GM19035 (cell line): ENCODE measurements at regions not wholly inside any gene's neighbourhood (a gene's known extent, or its start where the extent isn't known, plus 50 kb on each side); places are given as distances from the start of the nearest gene placed in this dataset.
"Not testable (repeated sequence)": the region's sequence is repeated elsewhere in the genome, so short reads cannot be mapped to it uniquely, and the experiment has no call there.

Experiments
- ATAC-seq: cut with Tn5 transposase; IDR thresholded peaks from one replicate; pipeline ENCODE4 v1.9.1; 2021; ENCODE audit not compliant: unreplicated experiment

GRCh38 chr11:97615546-97615945 lies 1225.7 kb downstream of the JRKL start:
- ATAC-seq: no peak

- ATAC-seq: no peak
Measured at GRCh38 chr11:97617031-97617430, 1227.2 kb downstream of the JRKL start.

GRCh38 chr11:97620007-97620406 lies 1230.2 kb downstream of the JRKL start:
- ATAC-seq: no peak

- ATAC-seq: no peak
Measured at GRCh38 chr11:97621282-97621681, 1231.5 kb downstream of the JRKL start.

- ATAC-seq: no peak
Measured at GRCh38 chr11:97622795-97623194, 1233.0 kb downstream of the JRKL start.

GRCh38 chr11:97636741-97637140 lies 1246.9 kb downstream of the JRKL start:
- ATAC-seq: not testable (repeated sequence)

- ATAC-seq: no peak
Measured at GRCh38 chr11:97637701-97638100, 1247.9 kb downstream of the JRKL start.

- ATAC-seq: no peak
Measured at GRCh38 chr11:97638641-97639224, 1248.9 kb downstream of the JRKL start.

- ATAC-seq: no peak
Measured at GRCh38 chr11:97641988-97642387, 1252.2 kb downstream of the JRKL start.

GRCh38 chr11:97645736-97646135 lies 1255.9 kb downstream of the JRKL start:
- no peak for ATAC-seq

- no peak for ATAC-seq
Measured at GRCh38 chr11:97656356-97656755, 1266.5 kb downstream of the JRKL start.

GRCh38 chr11:97657852-97658251 lies 1268.0 kb downstream of the JRKL start:
- no peak for ATAC-seq

GRCh38 chr11:97667057-97667456 lies 1277.2 kb downstream of the JRKL start:
- no peak for ATAC-seq

- ATAC-seq: no peak
Measured at GRCh38 chr11:97683733-97684132, 1293.9 kb downstream of the JRKL start.

GRCh38 chr11:97684486-97685439 lies 1295.0 kb downstream of the JRKL start:
- ATAC-seq: no peak

GRCh38 chr11:97685695-97686094 lies 1295.9 kb downstream of the JRKL start:
- no peak for ATAC-seq

GRCh38 chr11:97687111-97687510 lies 1297.3 kb downstream of the JRKL start:
- no peak for ATAC-seq

- ATAC-seq: no peak
Measured at GRCh38 chr11:97691061-97691460, 1301.2 kb downstream of the JRKL start.

- ATAC-seq: no peak
Measured at GRCh38 chr11:97702951-97703350, 1313.1 kb downstream of the JRKL start.

GRCh38 chr11:97703851-97704250 lies 1314.0 kb downstream of the JRKL start:
- ATAC-seq: no peak

GRCh38 chr11:97705441-97705840 lies 1315.3 kb upstream of the CNTN5 start:
- not testable (repeated sequence) for ATAC-seq

- no peak for ATAC-seq
Measured at GRCh38 chr11:97717922-97718321, 1302.8 kb upstream of the CNTN5 start.
